Activated CD8-positive, alpha-beta memory T cell treated with anti-CD3 and anti-CD28 coated beads, Interleukin-2, amount 50 U/mL, for 1 hour (primary cell): ENCODE measurements at regions not wholly inside any gene's neighbourhood (a gene's known extent, or its start where the extent isn't known, plus 50 kb on each side); places are given as distances from the start of the nearest gene placed in this dataset.
"Not testable (repeated sequence)": the region's sequence is repeated elsewhere in the genome, so short reads cannot be mapped to it uniquely, and the experiment has no call there.

ENCODE experiments used
- DNase-seq: peaks from one replicate; pipeline ENCODE4 v3.0.0-alpha.2; 2020; ENCODE audit errors: extremely low read depth

GRCh38 chr6:104506429-104506828 lies 353.3 kb downstream of the HACE1 start:
- no peak for DNase-seq

- no peak for DNase-seq
Measured at GRCh38 chr6:104505838-104506237, 353.9 kb downstream of the HACE1 start.

- no peak for DNase-seq
Measured at GRCh38 chr6:104500265-104500664, 359.5 kb downstream of the HACE1 start.

GRCh38 chr6:104486035-104486434 lies 373.7 kb downstream of the HACE1 start:
- DNase-seq, result no peak

- DNase-seq, result no peak
Measured at GRCh38 chr6:104484626-104485025, 375.1 kb downstream of the HACE1 start.

- no peak for DNase-seq
Measured at GRCh38 chr6:104484191-104484590, 375.5 kb downstream of the HACE1 start.

GRCh38 chr6:104483225-104483834 lies 376.4 kb downstream of the HACE1 start:
- DNase-seq, result no peak

- no peak for DNase-seq
Measured at GRCh38 chr6:104477569-104477968, 382.1 kb downstream of the HACE1 start.

- no peak for DNase-seq
Measured at GRCh38 chr6:104473021-104473429, 386.7 kb downstream of the HACE1 start.

GRCh38 chr6:104472021-104472901 lies 387.5 kb downstream of the HACE1 start:
- DNase-seq, result no peak

GRCh38 chr6:104466306-104466705 lies 393.4 kb downstream of the HACE1 start:
- no peak for DNase-seq

- DNase-seq, result no peak
Measured at GRCh38 chr6:104462811-104463599, 396.7 kb downstream of the HACE1 start.

- DNase-seq, result no peak
Measured at GRCh38 chr6:104460738-104461483, 398.8 kb downstream of the HACE1 start.

GRCh38 chr6:104459543-104459942 lies 400.2 kb downstream of the HACE1 start:
- no peak for DNase-seq

GRCh38 chr6:104449918-104450317 lies 409.8 kb downstream of the HACE1 start:
- no peak for DNase-seq

- not testable (repeated sequence) for DNase-seq
Measured at GRCh38 chr6:104446101-104447080, 413.3 kb downstream of the HACE1 start.

- DNase-seq, result no peak
Measured at GRCh38 chr6:104434519-104434918, 425.2 kb downstream of the HACE1 start.

GRCh38 chr6:104431096-104431495 lies 428.6 kb downstream of the HACE1 start:
- no peak for DNase-seq

- DNase-seq, result no peak
Measured at GRCh38 chr6:104428184-104428583, 431.5 kb downstream of the HACE1 start.

GRCh38 chr6:104423691-104424090 lies 436.0 kb downstream of the HACE1 start:
- no peak for DNase-seq

GRCh38 chr6:104421650-104422049 lies 438.1 kb downstream of the HACE1 start:
- no peak for DNase-seq
